Nucleus accumbens (tissue), 56 donors: ENCODE measurements at regions not wholly inside any gene's neighbourhood (a gene's known extent, or its start where the extent isn't known, plus 50 kb on each side); places are given as distances from the start of the nearest gene placed in this dataset.

ENCODE experiments used
- DNase-seq, 56 donors: peaks; one replicate each; lab custom pipeline; 2025; lab: John Stamatoyannopoulos, UW

DNA sequence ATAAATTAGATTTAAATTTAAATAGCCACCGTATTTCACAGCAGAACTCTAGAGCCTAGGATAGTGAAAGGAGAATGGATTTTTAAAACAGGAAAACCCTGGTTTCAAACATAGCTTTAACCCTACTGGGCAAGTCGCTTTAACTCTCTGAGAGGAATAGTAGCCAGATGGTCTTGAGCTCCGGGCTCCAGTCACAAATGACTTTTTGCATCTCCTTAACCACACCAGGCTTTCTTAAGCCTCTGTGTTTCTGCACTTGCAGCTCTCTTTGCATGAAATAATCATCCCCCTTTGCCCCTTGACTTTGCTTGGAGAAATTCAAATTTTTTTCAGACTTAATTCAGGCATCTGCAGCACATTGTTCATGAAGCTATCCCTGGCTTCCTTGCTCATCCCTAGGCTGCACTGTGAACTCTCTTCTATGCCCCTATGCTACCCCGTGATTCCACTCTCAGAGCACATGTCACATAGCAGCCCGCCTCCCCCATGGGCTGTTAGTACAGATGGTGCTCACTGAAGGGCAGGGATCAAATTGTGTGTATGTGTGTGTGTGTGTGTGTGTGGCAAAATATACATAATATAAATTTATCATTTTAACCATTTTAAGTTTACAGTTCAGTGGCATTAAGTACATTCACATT lies 68.8 kb upstream of the DAB1 start:
- no peak for DNase-seq

DNA sequence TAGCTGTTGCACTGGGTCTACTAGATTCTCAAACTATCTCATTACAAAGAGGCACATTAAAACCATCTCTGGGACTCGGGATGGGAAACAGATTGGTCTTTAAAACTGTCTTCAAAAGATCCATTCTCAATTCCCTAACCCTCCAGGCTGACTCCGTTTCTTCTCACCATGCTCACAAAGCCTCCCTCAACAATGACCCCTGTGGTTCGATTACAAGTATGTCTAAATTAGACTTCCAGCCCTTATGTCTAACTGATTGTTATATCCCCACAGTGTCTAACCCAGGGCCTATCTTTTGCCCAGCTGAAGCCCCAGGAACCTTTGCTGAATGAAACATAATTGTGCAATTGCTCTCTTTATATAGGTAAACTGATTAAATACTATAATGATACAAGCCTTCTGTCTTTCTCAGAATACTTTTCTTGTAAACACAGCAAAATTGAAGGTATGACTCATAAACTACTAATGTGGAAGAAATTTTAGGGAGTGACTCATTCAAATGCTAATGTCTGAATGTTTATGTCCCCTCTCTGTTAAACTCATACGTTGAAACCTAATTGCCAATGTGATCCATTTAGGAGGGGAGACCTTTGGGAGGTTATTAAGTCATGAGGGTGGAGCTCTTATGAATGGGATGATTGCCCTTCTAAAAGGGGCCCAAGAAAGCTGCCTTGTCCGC lies 65.6 kb upstream of the DAB1 start:
- DNase-seq: no peak

- DNase-seq: no peak
These were observed 61.8 kb upstream of the DAB1 start for GRCh38 chr1:57485643-57486042.

DNA sequence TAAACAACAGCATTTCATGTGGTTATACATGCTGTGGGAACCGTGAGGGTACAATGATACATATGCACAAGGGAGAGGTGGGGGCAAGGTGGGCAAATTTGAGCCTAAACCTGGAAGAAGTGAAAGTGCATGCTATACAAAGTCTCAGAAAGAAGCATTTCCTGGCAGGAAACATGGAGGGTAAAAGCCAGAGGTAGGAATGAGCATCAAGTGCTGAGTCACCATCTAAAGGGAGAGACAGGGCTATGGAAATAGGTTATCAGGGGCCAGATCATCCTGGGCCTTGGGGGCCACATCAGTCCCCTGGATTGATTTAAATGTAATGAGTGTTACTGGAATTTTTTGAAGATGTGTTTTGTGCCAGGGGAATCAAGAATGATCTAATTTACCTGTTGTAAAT lies 60.1 kb upstream of the DAB1 start:
- DNase-seq: no peak

DNA sequence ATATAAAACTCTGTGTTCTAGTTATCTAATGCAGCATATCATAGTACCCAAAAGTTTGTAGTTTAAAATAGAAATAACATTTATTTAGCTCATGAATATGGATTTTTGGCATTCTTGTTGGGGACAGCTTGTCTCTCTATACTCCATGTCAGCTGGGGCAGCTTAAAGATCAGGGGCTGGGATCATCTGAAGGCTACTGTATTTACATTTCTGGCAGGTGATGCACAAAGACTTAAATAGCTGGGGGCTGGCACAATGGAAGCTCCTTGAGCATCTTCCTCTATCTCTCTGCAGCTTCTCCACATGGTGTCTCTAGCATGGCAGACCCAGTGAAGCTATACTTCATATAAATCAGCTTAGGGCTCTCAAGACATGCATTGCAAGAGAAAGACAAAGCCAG lies 55.6 kb upstream of the DAB1 start:
- no peak for DNase-seq

DNA sequence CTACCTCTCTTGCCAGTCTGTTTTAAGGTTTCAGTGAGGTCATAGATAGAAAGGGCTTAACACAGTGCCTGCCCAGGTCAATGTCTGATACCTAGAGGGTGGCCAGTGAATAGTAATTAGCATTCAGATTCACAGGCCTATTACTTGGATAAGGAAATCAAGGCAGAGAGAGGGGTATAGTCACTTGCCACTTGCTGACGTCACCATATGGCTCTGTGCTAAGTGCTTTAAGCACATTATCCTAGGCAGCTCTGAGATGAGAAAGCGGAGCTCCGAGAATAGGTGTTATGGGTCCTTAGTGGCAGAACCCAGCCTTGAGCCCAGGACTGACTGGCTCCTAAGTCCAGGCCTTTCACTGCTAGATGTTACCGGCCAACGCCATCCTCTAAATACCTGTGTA lies 51.5 kb upstream of the DAB1 start:
- no peak for DNase-seq

- no peak for DNase-seq
These were observed 50.4 kb upstream of the DAB1 start for GRCh38 chr1:57474137-57474750.
